ENCODE measurements at regions not wholly inside any gene's neighbourhood (a gene's known extent, or its start where the extent isn't known, plus 50 kb on each side); places are given as distances from the start of the nearest gene placed in this dataset.

DNA sequence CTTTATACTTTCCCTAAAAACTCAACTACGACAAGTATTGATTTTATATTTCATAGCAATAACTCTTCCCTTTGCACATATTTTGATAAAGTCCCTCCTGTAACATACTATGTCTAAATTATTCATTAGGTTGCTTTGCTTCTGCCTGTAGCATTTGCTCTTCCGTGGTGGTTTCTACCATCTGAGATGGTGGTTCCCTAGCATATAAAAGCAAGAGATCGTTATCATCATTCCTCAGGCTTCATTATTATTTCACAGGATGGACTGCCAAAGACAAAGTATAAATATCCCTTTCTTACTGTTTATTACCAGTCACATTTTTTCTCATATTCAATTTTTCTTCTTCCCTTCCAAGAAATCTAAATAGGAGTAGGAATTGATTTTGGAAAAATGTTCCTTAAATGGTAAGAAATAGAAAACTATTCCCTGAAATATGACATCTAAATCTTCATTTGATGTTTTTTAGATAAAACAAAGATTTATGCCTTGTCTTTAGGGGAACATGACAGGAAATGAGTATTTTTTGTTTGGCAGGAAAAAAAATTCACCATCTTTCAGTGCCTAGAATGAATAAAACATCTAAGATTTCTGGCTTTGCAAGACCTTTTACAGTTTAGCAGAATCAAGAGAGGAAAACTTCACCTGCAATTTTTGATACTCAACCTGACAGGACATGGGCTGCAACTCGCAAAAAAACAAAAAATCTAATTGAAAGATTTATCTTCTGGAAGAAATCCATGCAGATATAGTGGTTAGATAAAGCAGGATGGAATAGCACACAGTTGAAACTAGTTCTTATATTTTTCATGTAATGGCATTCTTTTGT, 340.0 kb downstream of the SPRY2 start:
- no peaks in the 10 kb centered on the region for H3K27me3 ChIP-seq (ENCODE audit: control insufficient read depth, insufficient read depth, low read length, poor library complexity, severe bottlenecking)
- Mint-ChIP-seq H3K36me3 (ENCODE audit: low read depth) (no peaks in the 10 kb centered on the region), H3K27me3 (ENCODE audit: insufficient read depth) (no peaks in the 10 kb centered on the region), H3K9me3 (no peaks in the 10 kb centered on the region), H3K27ac (no peak overlapping the region), H3K4me3 (no peak overlapping the region), H3K4me1 (peaks cover 7% of the 10 kb centered on the region)
- H3K36me3 ChIP-seq (ENCODE audit: control insufficient read depth, insufficient read depth, low read length): no peaks in the 10 kb centered on the region
- no peak overlapping the region for H3K27ac ChIP-seq (ENCODE audit: low read depth, low read length)
- TF ChIP-seq, protein P1, sequence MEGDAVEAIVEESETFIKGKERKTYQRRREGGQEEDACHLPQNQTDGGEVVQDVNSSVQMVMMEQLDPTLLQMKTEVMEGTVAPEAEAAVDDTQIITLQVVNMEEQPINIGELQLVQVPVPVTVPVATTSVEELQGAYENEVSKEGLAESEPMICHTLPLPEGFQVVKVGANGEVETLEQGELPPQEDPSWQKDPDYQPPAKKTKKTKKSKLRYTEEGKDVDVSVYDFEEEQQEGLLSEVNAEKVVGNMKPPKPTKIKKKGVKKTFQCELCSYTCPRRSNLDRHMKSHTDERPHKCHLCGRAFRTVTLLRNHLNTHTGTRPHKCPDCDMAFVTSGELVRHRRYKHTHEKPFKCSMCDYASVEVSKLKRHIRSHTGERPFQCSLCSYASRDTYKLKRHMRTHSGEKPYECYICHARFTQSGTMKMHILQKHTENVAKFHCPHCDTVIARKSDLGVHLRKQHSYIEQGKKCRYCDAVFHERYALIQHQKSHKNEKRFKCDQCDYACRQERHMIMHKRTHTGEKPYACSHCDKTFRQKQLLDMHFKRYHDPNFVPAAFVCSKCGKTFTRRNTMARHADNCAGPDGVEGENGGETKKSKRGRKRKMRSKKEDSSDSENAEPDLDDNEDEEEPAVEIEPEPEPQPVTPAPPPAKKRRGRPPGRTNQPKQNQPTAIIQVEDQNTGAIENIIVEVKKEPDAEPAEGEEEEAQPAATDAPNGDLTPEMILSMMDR (conservative IDR thresholded peaks at IDR 0.05): no peak
- DNase-seq: no peak
- WGBS, 2 experiments (ENCODE audit: insufficient coverage in 1 of 2, insufficient read length in 1 of 2): 95% methylated on average over 2 to 4 of the region's 4 CpGs
- H3K4me1 ChIP-seq (ENCODE audit: control insufficient read depth, insufficient read depth, low read length): no peaks in the 10 kb centered on the region
- H3K4me3 ChIP-seq (ENCODE audit: low read length): no peak overlapping the region
- H3K9me3 ChIP-seq (ENCODE audit: control insufficient read depth, low read length): no peaks in the 10 kb centered on the region
- H3K9ac ChIP-seq (ENCODE audit: extremely low read depth, low read length, poor library complexity, severe bottlenecking): no peak overlapping the region

- H3K4me3 Mint-ChIP-seq: no peak overlapping the region
- 71 to 93% methylated on average over 1 of the region's 1 CpG for WGBS, 2 experiments (ENCODE audit: insufficient coverage in 1 of 2, insufficient read length in 1 of 2)
These were observed 341.3 kb downstream of the SPRY2 start for GRCh38 chr13:79999601-80000000.

DNA sequence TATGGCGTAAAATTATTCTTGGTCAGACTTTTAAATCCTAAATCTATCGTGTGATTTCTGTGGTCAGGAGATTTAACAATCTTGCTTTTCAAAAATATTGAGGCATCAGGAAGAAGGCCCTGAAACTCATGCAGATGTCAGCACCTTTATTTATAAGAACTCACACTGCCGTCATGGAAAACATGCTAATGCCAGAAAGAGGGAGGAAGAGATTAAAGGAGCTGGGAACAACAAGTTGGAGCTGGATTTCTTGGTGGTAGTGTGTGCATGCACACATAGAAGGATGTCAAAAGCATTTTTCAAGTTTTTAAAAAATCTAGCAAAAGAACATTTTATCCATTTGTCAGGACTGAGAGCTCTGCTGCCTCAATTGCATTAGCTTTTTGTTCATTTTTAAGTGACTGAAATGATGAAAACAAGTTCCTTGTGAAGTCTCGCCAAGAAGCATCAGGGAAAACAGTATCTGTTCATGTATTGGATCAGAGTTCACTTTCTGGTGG, 342.5 kb downstream of the SPRY2 start:
- H3K9me3 ChIP-seq (ENCODE audit: control insufficient read depth, low read length): no peaks in the 10 kb centered on the region
- 93 to 98% methylated on average over 4 of the region's 4 CpGs for WGBS, 2 experiments (ENCODE audit: insufficient coverage in 1 of 2, insufficient read length in 1 of 2)
- H3K4me1 Mint-ChIP-seq: peaks cover 23% of the 10 kb centered on the region
- no peak overlapping the region for H3K27ac Mint-ChIP-seq
- no peak overlapping the region for H3K9ac ChIP-seq (ENCODE audit: extremely low read depth, low read length, poor library complexity, severe bottlenecking)
- no peaks in the 10 kb centered on the region for H3K27me3 Mint-ChIP-seq (ENCODE audit: insufficient read depth)
- H3K27me3 ChIP-seq (ENCODE audit: control insufficient read depth, insufficient read depth, low read length, poor library complexity, severe bottlenecking): no peaks in the 10 kb centered on the region
- no peak overlapping the region for H3K4me3 Mint-ChIP-seq
- DNase-seq: no peak
- no peaks in the 10 kb centered on the region for H3K9me3 Mint-ChIP-seq
- H3K4me1 ChIP-seq (ENCODE audit: control insufficient read depth, insufficient read depth, low read length): no peaks in the 10 kb centered on the region
- no peaks in the 10 kb centered on the region for H3K36me3 ChIP-seq (ENCODE audit: control insufficient read depth, insufficient read depth, low read length)
- H3K27ac ChIP-seq (ENCODE audit: low read depth, low read length): no peak overlapping the region
- no peak overlapping the region for H3K4me3 ChIP-seq (ENCODE audit: low read length)
- TF ChIP-seq, protein P1 (conservative IDR thresholded peaks at IDR 0.05): no peak
- H3K36me3 Mint-ChIP-seq (ENCODE audit: low read depth): no peaks in the 10 kb centered on the region

More at GRCh38 chr13:79999601-80000000, 341.3 kb downstream of the SPRY2 start:
- Histone ChIP-seq H3K4me1 (ENCODE audit: control insufficient read depth, insufficient read depth, low read length) (no peaks in the 10 kb centered on the region), H3K9ac (ENCODE audit: extremely low read depth, low read length, poor library complexity, severe bottlenecking) (no peak overlapping the region), H3K4me3 (ENCODE audit: low read length) (no peak overlapping the region), H3K27me3 (ENCODE audit: control insufficient read depth, insufficient read depth, low read length, poor library complexity, severe bottlenecking) (no peaks in the 10 kb centered on the region), H3K36me3 (ENCODE audit: control insufficient read depth, insufficient read depth, low read length) (no peaks in the 10 kb centered on the region), H3K27ac (ENCODE audit: low read depth, low read length) (no peak overlapping the region), H3K9me3 (ENCODE audit: control insufficient read depth, low read length) (no peaks in the 10 kb centered on the region)
- H3K4me1 Mint-ChIP-seq: peaks cover 17% of the 10 kb centered on the region
- H3K36me3 Mint-ChIP-seq (ENCODE audit: low read depth): no peaks in the 10 kb centered on the region
- no peak overlapping the region for H3K27ac Mint-ChIP-seq
- H3K27me3 Mint-ChIP-seq (ENCODE audit: insufficient read depth): no peaks in the 10 kb centered on the region
- TF ChIP-seq, protein P1 (conservative IDR thresholded peaks at IDR 0.05): no peak
- no peaks in the 10 kb centered on the region for H3K9me3 Mint-ChIP-seq
- no peak for DNase-seq
